T-helper 2 cell (primary cell): ENCODE measurements at regions not wholly inside any gene's neighbourhood (a gene's known extent, or its start where the extent isn't known, plus 50 kb on each side); places are given as distances from the start of the nearest gene placed in this dataset.
"Not testable (repeated sequence)": the region's sequence is repeated elsewhere in the genome, so short reads cannot be mapped to it uniquely, and the experiment has no call there.

Experiments
- DNase-seq, 5 experiments: peaks; one replicate each; pipeline versions ENCODE4 v3.0.0 to v3.0.0-alpha.2; 2012 to 2022

DNA sequence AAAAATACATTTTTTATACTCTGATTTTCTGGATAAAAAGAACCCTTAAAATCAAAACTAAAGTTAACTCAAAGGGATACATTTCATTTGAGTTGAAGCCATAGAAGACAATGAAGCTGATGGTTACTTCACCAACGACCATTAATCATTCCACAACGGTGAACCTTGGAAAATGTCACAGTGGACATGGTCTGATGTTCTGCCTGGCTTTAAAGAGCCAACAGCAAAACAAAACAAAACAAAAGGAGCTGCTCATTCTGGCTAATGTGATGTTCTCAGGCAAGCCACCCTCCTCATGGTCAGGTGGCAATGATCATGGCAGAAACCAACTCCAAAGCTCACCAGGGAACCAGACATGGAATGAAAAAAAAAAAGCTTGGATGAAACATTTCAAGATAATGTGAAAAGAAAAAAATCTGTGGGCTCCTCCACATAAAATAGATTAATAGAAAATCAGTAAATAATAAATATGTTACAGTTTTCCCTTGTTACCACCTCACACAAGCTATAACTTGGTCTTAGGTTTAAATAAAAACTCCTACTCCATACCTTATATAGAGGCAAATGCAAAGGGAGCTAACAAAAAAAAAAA is 90.1 kb upstream of the SERTAD2 start:
- no peak for DNase-seq

DNA sequence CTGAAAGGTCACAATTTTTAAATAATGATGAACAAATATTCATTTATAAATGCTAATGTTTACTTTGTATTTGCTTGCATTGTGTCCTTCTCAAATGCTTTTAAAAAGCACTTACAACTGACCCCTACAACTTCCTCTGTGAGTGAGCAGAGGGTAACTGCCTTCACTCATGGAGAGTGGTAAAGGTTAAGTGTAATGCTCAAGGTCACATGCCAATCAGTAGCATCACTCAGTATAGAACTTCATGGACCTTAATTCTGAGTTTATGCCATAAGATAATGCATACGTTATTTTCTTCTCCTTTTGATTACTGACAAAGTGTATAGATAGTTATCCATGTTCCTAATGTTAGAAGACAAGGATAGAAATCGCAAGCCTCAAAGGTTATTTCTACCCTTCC is 91.8 kb upstream of the SERTAD2 start:
- no peak for DNase-seq

DNA sequence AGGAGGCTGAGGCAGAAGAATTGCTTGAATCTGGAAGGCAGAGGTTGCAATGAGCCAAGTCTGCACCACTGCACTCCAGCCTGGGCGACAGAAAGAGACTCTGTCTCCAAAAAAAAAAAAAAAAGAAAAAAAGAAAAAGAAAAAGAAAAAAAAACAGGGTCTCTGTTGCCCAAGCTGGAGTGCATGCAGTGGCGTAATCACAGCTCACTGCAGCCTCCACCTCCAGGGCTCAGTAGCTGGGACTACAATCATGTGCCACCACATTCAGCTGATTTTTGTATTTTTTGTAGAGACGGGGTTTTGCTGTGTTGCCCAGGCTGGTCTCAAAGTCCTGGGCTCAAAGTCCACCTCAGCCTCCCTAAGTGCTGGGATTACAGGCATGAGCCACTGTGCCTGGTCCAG is 94.0 kb upstream of the SERTAD2 start:
- not testable (repeated sequence) for DNase-seq

DNA sequence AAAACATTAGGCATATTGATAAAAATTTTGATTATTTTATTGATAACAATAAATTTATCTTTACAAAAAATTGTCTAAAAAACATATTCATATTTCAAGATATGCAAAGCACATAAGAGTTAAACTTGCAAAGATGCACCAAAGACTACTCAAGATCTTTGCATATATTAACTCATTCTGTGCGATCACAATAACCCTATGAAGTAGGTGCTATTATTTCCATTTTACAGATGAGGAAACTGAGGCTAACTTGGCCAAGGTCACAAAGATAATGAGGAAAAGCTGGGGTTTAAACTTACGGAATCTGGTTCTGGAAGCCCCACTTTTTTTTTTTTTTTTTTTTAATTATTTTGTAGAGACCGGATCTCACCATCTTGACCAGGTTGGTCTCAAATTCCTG is 94.4 kb upstream of the SERTAD2 start:
- no peak for DNase-seq

DNA sequence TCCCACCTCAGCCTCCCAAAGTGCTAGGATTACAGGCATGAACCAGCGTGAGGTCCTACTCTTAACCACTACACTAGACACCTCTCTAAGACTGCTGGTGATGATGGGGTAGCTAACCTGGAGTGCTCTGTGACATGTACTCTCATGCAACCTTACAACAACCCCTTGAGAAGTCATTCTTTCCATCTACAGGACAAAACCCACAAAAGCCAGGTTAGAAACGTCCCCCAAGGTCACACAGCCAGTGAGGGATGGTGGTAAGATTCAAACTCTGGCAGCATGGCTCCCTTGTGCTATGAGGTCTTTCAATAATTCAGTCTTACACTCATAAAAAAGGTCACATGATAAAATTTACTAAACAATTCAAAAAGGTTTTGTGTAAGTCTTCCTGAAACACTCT is 94.8 kb upstream of the SERTAD2 start:
- peak in 1 of 5 experiments; percentile 45 for DNase-seq

DNA sequence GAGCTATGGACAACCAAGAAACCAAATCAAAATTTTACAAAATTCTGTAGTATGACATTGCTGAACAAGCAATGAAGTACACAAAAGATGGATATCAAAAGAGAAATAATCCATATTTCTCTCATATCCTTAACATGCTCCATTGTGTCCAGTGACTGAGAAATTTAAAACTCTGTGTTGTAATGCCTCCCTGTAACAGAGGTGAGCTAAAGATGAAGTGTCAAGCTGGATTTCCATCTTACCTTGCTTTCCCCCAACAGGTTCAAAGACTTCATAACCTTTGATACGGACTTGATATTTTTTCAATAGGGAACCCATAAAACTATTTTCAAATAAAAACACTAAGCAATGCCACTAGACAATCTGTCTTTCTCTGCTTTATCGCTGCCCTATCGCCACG is 95.7 kb upstream of the SERTAD2 start:
- DNase-seq: no peak

DNA sequence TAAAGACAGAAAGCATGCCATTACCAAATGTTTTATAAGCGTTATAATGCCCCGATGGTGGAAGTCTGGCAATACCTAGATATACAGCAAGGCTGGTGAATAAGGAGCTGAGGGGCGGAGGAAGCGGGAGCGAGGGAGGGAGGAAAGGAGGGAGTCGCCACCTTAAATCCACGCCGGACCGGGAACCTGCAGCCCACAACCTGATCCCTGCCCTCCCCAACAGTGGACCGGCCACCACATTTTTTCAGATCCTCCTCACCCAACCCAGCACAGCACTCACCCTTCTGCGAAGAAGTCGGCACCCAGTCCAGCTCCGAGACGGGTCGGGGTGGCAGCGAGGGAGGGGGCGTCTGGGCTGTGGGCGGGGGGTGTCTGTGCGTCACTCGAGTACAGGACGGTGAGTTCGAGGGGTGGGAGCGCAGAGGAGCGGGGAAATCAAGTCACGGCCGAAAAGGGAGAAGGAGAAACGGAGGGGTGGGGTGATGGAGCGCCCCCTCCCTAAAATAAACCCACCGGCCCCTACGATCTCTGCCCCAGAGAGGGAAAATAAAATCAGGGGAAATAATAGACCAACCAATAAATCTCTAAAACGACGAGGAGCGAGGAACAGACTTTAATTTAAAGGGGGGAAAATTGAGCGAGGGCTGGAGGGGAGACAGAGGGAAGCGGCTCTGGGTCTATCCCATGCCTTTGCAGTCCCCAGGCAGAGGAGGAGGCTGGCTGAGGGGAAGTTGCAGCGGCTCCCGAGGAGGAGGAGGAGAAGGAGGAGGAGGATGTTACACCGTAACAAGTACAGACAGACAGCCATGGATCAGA is 96.5 kb upstream of the SERTAD2 start:
- DNase-seq: peak in 4 of 5 experiments; percentile 10 to 41 (median 17)

DNA sequence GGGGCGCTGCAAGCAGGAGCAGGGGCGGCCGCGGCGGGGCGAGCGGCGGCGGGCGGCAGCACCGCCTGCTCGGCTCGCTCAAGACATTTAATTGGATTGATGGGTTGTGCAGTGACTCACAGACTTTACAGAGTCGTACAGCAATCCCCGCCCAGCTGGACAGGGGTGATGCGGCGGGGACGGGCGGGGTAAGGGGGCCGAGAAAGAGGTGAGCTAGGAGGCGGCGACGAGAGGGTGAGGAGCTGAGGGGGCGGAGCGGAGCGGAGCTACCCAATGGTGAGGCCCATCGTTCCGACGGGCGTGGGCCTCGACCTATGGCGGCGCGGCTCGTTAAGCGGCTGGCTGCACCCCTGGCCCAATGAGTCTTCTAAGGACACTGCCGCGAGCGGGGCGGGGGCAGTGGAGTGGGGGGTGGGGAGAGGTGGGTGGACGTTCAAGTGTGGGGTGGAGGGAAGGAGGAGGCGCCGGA is 97.1 kb upstream of the SERTAD2 start:
- DNase-seq: peak in 4 of 5 experiments; percentile 96 to 100 (median 98)

DNA sequence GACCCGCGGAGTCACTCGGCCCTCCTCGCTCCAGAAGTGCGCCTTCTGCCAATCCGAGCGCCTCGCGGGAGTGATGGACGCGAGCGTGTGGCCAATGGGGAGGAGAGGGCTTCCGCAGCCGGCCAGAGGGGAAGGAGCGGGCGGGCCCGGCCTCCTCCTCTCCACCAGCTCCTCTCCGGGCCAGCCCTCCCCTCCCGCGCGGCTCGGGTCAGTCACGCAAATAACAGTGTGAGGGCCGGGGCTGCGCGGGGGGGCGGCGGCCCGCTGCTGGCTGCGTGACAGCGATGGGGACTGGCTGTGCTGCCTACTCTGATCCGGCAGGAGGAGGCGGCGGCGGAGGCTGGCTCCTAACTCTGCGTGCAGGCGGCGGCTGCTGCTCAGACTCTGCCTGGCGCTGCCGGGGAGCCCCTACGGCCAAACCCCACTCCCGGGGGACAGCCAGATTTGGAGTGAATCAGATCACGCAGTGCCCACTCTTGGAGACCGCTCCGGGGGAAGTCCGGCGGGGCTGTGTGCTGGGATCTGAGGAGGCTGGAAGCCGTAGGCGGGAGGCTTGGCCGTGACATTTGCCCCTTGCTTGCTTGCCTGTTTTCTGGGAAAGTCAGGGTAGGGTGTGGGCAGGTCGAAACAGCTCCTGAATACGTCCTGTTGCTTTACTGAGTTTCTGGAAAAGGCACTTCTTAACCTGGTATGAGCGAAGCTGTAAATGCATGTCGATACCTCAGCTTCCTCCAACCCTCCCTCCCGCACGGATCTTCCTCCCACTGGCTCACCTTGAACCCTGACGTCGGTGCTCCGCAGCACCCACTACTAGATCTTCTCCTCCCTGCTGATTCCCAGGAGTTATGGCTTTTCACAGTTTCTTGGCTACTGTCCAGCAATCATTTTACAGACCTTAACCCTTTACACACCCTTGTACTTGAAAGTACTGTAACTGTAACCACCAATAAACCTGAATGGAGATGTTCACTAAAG is 97.9 kb upstream of the SERTAD2 start:
- DNase-seq: peak in 3 of 5 experiments; percentile 19 to 93 (median 58)

DNA sequence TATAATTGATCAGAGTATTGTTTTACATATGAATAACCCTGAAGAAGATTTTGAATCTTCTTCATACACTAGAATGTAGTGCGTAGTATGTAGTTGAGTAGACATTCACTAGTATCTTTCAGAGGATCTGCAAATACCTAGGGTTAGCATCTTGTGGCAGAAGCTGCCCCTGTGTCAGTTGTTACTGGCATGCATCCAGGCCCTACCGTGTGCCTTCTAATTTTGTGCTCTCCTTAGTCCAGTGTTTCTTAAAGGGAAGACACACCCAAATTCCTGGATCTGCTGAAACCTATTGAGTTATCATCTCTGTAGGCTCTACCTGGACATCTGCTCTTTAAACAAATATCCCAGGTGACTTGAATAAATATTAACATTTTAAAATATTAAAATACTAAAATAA is 99.7 kb upstream of the SERTAD2 start:
- no peak for DNase-seq

DNA sequence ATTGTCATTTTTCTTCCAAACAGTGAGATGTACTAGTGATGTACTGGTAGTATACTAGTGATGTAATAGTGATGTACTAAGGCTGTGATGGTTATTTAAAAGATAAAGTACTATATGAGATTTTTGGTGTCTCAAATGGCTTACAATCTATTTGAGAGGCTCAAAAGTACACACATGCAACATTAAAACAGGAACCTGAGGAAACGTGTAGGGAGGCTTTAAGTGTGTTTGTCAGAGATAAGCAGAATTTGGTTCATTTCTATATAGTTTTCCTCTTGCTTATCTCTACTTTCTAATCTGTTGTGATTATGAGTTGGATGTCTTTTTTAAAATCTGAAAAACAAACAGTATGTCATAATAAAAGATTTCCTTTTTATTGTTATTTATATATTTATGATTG is 100.9 kb upstream of the SERTAD2 start:
- no peak for DNase-seq

DNA sequence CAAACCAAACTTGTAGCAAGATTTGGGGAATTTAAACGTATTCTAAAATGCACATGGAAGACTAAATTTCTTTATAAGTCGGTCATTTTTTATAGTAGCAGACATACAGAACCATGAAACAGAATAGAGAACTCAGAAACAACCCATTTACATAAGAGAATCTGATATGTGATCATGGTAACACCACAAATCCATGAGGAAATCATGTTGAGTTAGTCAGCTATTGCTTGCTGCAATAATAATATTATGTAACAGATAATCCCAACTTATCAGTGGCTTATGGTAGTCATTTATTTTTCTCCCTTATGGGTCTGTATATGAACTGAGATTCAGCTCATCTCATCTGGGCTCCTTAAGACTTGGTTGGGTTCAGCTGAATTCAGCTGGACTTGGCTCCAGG is 103.4 kb upstream of the SERTAD2 start:
- DNase-seq: no peak

DNA sequence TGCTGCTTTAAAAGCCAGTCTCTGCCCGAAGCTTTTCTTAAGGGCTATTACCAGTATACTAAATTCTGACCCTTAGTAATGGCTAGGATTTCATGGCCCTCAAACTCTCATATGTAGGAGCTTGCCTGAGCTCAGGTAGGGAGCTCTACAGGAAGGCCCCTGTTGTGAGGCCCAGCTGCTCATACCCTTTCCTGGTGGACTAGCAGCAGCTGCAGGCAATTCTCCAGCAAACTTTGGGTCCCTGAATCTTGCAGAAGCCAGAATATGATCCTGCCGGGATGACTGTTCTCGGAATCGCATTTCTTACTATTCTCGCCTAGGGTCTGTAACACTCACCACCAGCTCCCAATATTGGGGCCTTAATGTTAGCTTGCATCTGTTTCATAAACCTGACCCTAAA is 106.4 kb upstream of the SERTAD2 start:
- no peak for DNase-seq

DNA sequence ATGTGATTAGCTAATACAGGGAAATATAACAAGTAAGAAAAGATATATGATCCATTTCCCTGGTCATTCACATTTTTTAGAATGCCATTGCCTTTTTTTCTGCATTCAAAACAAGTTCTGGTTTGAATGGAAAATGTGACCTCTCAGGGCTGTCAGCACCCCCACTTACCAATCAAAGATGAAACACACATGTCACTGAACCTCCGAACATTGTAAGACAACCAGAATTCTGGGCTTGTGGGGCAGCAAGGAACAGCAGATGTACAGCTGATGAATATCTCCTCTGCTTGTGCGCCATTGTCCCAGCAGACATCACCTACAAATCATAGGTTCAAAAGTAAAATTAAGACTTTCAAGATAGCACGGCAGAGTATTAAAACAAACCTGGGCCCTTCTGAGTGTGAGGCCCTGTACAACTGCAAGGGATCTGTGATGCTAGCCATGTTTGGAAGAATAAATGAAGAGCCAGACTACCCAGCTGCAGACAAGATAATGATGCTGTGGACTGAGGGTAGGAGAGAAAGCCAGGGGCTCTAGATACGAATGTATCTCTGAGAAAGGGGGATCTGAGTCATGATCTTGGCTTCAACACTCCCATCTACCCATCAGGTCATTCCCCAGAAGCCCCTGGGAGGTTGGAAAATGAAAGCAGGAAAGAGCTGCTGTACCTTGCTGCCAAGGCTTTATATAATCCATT is 108.7 kb upstream of the SERTAD2 start:
- no peak for DNase-seq

DNA sequence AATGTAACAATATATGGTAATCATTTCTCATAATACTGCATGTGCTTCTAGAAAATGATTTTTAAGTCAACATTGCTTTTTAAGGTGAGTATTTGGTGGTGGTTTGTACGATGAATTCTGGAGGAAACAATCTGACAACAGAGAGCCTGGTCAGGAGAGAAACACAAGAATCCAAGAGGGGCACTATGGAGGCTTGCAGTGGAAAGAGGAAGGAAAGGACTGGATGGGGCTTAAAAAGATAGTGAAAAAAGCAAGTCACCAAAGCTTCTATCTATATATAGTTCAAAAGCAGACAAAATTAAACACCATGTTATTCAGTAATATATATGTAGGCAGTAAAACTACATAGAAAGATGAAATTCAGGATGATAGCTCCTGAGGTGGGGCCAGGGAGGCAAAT is 109.4 kb upstream of the SERTAD2 start:
- no peak for DNase-seq

DNA sequence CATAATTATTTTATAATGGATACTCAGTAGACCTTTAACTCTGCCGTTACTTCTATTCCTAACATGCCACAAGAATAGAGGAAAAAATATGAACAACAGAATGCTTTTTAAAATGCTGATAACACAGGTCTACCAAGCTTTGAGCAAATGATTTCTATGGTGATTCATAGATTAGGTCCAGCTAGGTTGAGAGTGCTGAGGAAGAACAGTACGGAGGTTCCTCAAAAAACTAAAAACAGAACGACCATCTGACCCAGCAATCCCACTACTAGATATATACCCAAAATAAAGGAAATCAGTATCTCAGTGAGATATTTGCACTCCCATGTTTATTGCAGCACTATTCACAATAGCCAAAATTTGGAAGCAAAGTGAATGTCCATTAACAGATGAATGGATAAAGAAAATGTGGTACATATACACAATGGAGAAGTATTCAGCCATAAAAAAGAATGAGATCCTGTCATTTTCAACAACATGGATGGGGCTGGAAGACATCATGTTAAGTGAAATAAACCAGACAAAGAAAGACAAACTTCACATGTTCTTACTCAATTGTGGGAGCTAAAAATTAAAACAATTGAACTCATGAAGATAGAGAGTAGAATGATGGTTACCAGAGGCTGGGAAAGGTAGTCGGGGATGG is 111.6 kb upstream of the SERTAD2 start:
- no peak for DNase-seq

DNA sequence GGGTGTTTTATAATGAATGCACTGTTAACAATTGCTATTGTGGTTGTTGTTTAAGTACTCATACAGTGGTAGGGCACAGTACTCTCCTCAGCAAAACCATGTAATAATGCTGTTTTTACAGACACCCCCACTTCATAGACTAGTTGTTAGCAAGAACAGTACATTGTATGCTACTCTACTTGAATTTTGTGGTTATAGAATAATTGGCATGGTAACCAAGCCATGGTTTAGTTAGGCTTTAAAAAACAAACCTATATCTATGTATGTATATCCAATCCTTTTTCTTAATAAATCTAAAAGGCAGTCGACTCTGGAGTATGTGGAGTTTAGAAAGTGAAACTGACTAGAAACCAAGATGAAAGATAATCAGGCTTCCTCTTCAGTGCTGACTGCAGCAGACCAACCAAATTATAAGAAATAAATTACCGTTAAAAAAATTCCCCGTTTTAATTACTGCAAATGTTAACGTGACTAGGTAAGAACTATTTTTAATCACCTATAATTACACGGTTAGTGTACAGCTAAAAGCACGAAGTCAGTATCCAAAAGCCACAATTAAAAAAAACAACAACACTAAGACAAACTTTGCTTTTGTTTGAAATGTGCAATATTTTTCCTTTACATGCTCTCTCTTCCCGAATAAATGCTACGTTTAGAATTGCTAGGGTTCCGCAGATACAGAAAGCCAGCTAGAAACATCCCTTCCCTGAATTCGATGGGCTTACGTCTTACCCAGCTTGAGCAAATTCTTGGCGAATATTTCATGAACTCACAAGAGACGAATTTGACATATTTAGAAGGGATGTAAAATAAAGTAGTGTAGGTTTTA is 113.3 kb upstream of the SERTAD2 start:
- peak in 2 of 5 experiments; percentile 22 to 82 for DNase-seq

DNA sequence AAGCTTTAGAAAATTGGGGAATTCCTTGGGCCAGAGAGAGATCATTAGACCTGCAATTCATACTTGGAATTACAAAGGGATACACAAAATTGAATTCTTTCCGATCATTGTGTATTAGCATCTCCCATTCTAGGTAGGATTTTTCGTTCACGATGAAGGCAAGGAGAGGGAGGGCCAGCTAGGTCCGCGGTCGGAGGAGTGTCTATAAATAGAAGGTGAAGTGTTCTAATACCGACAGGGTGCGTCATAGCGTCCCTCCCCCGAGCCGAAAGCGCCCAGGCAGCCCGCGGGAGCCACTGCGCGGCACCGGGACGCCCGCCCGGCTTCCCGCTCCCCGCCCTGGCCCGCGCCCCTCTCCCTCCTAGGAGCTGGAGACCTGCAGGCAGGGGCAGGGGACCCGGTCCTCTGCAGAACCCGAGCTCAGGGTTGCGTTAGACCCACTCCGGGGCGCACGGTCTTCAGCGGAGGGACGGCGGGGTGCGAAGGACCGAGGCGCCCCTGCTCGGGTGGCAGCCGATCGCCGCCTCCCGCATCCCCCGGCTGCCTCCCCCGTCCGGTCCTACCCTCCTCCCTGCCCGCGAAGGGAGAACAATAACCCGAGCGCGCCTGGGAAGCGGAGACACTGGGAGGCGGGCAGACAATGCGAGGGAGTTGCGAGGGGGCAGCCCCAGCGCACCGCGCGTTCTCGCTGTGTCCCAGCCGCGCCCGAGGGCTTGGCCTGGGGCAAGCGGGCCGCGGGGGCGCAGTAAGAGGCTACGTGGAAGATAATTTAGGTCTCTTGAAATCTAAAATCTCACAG is 114.2 kb upstream of the SERTAD2 start:
- DNase-seq: peak; percentile 48 to 85 (median 61)

DNA sequence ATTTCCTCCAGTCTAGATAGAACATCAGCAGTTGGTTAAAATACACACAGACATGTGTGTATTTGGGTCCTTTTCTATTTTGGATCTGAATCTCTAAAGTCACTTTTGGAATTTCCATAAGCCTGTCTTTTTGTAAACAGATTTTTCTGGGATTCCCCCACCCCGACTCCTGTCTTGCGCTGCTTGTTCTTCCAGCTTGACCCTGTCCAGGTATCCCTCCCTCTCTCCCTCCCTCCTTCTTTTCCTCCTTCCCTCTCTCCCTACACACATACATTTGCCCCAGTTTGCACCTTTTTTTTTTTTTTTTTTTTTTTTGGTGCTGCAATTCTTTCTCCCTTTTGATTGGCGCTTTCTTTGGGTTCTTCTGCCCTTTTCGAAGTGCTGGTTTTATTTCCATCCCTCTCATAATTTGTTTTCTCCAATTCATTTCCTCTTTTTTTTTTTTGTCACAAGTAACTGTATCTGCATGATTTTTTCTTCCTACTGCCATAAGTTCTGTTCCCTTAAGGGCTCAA is 114.8 kb upstream of the SERTAD2 start:
- DNase-seq: no peak
